Heart right ventricle (tissue), 16 donors: ENCODE measurements at regions not wholly inside any gene's neighbourhood (a gene's known extent, or its start where the extent isn't known, plus 50 kb on each side); places are given as distances from the start of the nearest gene placed in this dataset.

Source experiments
- ATAC-seq, 8 donors: fragments of 200-7000 bp; cut with Tn5 transposase; one replicate each; pipeline ENCODE4 v1.9.1; 2020; ENCODE audit warnings: mild to moderate bottlenecking in 8 of 8, moderate library complexity in 8 of 8, moderate number of reproducible peaks in 1 of 8
- DNase-seq, 2 donors: peaks; one replicate each; pipeline ENCODE4 v3.0.0-alpha.2; 2020
- H3K27ac ChIP-seq, 10 donors: fragments of 200-600 bp; sonication (generic) in 2 of 10; one replicate each; pipeline versions ENCODE4 v1.5.0 to v1.8.0; 2020 to 2022; ENCODE audit warnings: mild to moderate bottlenecking in 3 of 10
- H3K27me3 ChIP-seq, 7 donors: fragments of 200-600 bp; one replicate each; pipeline ENCODE4 v1.8.0; 2021 to 2022; ENCODE audit warnings: mild to moderate bottlenecking in 2 of 7
- H3K36me3 ChIP-seq, 9 donors: fragments of 200-600 bp; sonication (generic) in 1 of 9; one replicate each; pipeline versions ENCODE4 v1.5.0 to v1.8.0; 2020 to 2022; ENCODE audit warnings: mild to moderate bottlenecking in 2 of 9
- H3K4me1 ChIP-seq, 9 donors: fragments of 200-600 bp; sonication (generic) in 1 of 9; one replicate each; pipeline versions ENCODE4 v1.5.0 to v1.8.0; 2020 to 2022; ENCODE audit warnings: mild to moderate bottlenecking in 4 of 9
- H3K4me3 ChIP-seq, 10 donors: fragments of 200-600 bp; sonication (generic) in 2 of 10; one replicate each; pipeline versions ENCODE4 v1.5.0 to v1.8.0; 2020 to 2022; ENCODE audit warnings: mild to moderate bottlenecking in 7 of 10, moderate library complexity in 2 of 10
- H3K9me3 ChIP-seq, 11 donors: fragments of 200-600 bp in 10 of 11; sonication (generic) in 2 of 11; one replicate each; pipeline versions ENCODE4 v1.5.0 to v1.8.0; 2013 to 2022; ENCODE audit warnings: mild to moderate bottlenecking in 2 of 11, control low read depth in 1 of 11, moderate library complexity in 1 of 11
- WGBS, 2 donors: extraction: QIAGEN DNeasy Blood & Tissue Kit; methylation state at CpG; one replicate each; pipeline ENCODE4 v1.1.7; 2013; ENCODE audit warnings: inconsistent platforms in 1 of 2; 5-methylcytosine and 5-hydroxymethylcytosine counted together
- intact Hi-C, 10 donors: fragments of 100-400 bp; cut with DNase I; formaldehyde crosslinking; loops; one replicate each; pipeline versions ENCODE4 v1.11.1 to v1.14.2; 2022
- TF ChIP-seq, protein P1 (sequence below), 9 donors: fragments of 200-600 bp; sonication (generic) in 2 of 9; IDR thresholded peaks; one replicate each; pipeline versions ENCODE4 v1.5.0 to v1.8.0; 2021 to 2022; ENCODE audit warnings: antibody characterized with exemption in 9 of 9, mild to moderate bottlenecking in 5 of 9, moderate library complexity in 1 of 9
- donor health status: Arrhythmogenic right ventricular cardiomyopathy.
- donor health status: ischemic (EF 13 %, LVEDD 7.1; RV severe dilation, severe dysfunction).
- donor health status: healthy with polysubstance abuse.
- donor health status: DM: no; HTN: yes; CAD: no.
- donor health status: DM: no; HTN: no; CAD: no.
- donor health status: ischemic (EF 25% LVEDD 6.9; RV normal size, moderate dysfunction).
- donor health status: ischemic (EF 25% LVEDD 5.7; RV mildly dilated, moderate dysfunction).
- donor health status: healthy.
- donor health status: DM: yes; HTN: yes; CAD: no.
- donor health status: Ischemic cardiomyopathy.
- donor health status: ischemic (EF 35%, LVEDD 5.7; RV mildly dilated, moderate dysfunction).
- donor health status: nonischemic (EF 11% LVEDD 7.7; RV severe dilation, severe dysfunction).
- donor health status: DM: yes; HTN: yes; CAD: no.
- donor health status: PGD.
- donor health status: ischemic (EF 29% LVEDD 5.4; RV normal size, mild dysfunction).
- donor health status: nonischemic (EF 23%, LVEDD 6.1; RV moderate dilation, normal function).

DNA sequence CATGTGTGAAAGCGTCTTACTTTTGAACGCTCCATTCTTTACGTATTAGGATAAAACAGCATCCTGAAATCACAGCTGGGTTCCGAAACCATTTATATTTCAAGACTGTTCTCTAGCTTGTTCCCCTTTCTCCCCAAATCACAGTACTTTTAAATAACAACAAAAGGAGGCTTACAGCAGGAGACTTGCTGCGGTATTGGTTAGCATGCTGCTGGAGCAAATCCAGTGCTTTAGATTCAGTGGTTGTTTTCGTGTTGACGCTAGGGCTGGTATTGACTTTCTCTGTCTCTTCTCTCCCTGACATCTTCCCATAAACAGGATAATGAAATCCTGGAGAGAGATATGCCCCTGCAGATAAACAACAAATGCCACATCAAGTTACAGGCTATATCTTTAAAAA lies 103.1 kb downstream of the ZNF608 start:
- 97 to 98% methylated on average over 7 of the region's 7 CpGs for WGBS, 2 donors
- intact Hi-C loops, result no loop called here
- TF ChIP-seq, protein P1, sequence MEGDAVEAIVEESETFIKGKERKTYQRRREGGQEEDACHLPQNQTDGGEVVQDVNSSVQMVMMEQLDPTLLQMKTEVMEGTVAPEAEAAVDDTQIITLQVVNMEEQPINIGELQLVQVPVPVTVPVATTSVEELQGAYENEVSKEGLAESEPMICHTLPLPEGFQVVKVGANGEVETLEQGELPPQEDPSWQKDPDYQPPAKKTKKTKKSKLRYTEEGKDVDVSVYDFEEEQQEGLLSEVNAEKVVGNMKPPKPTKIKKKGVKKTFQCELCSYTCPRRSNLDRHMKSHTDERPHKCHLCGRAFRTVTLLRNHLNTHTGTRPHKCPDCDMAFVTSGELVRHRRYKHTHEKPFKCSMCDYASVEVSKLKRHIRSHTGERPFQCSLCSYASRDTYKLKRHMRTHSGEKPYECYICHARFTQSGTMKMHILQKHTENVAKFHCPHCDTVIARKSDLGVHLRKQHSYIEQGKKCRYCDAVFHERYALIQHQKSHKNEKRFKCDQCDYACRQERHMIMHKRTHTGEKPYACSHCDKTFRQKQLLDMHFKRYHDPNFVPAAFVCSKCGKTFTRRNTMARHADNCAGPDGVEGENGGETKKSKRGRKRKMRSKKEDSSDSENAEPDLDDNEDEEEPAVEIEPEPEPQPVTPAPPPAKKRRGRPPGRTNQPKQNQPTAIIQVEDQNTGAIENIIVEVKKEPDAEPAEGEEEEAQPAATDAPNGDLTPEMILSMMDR (IDR thresholded peaks at IDR 0.05), result no peak
- H3K27ac ChIP-seq, result no peak overlapping the region
- H3K9me3 ChIP-seq, result peaks cover 0 to 3% (median 0%) of the 10 kb centered on the region in 11 donors
- ATAC-seq, result no peak
- DNase-seq, result no peak
- peaks cover 0 to 20% (median 10%) of the 10 kb centered on the region in 9 donors for H3K4me1 ChIP-seq
- H3K4me3 ChIP-seq, result no peak overlapping the region
- H3K27me3 ChIP-seq, result peaks cover 0 to 68% (median 0%) of the 10 kb centered on the region in 7 donors
- H3K36me3 ChIP-seq, result peaks cover 0 to 70% (median 11%) of the 10 kb centered on the region in 9 donors

DNA sequence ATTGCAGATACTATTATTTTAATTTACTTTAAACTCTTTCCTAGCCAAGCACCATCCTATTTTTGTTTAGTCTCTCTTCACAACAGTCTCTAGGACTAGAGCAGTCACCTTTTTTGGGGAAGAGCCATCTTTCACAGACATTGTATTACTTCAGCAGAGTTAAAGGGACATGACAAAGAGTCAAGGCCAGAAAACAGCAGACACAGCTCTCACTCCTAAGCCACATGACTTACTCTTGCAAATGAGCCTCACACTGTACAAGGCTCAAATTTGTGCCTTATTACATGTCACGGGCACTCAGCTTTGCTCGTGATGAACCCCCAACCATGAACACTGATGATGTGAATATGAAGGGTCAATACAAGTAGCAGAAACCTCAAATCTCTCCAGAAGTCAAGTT lies 104.3 kb downstream of the ZNF608 start:
- ATAC-seq, result peak in 4 of 8 donors; percentile 21 to 46 (median 38)
- no peak for DNase-seq
- intact Hi-C loops, result no loop called here
- TF ChIP-seq, protein P1 (IDR thresholded peaks at IDR 0.05), result no peak
- H3K9me3 ChIP-seq, result peaks cover 0 to 3% (median 0%) of the 10 kb centered on the region in 11 donors
- H3K27me3 ChIP-seq, result peaks cover 0 to 56% (median 0%) of the 10 kb centered on the region in 7 donors
- H3K27ac ChIP-seq, result no peak overlapping the region
- 84 to 86% methylated on average over 2 of the region's 2 CpGs for WGBS, 2 donors
- no peak overlapping the region for H3K4me3 ChIP-seq
- H3K4me1 ChIP-seq, result peaks cover 0 to 15% (median 7%) of the 10 kb centered on the region in 9 donors
- peaks cover 0 to 70% (median 11%) of the 10 kb centered on the region in 9 donors for H3K36me3 ChIP-seq

DNA sequence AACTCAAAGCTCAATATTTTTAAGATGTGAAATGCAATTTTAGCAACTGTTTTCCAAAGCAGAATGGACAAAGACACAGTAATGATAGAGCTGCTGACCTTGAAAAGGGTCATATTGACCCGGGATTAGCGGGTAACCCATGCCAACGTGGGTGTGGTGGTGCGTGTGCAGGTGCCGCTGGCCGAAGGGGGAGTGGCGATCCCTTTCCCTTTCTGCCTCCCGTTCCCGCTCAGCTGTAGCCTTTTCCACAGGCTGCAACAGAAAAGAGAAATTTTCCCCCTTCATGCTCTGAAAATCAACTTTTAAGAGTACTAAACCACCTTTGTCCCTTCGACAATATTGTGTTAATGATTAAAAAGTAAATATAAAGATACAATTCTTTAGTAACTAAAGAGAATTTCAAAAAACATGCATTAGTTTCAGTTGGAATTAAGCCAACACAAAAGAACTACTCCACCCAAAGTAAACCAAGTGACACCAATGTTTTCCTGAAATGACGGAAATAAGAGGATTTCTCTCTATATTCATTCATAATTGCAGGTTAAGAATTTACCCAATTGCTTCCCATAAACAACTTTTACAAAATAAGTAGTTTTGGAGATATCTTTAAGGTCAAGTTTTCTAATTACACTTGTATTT lies 105.2 kb downstream of the ZNF608 start:
- TF ChIP-seq, protein P1 (IDR thresholded peaks at IDR 0.05), result no peak
- Histone ChIP-seq H3K9me3 (peaks cover 0 to 3% (median 0%) of the 10 kb centered on the region in 11 donors), H3K27me3 (peaks cover 0 to 47% (median 0%) of the 10 kb centered on the region in 7 donors), H3K4me3 (no peak overlapping the region), H3K36me3 (peaks cover 0 to 72% (median 11%) of the 10 kb centered on the region in 9 donors), H3K4me1 (peaks cover 0 to 15% (median 7%) of the 10 kb centered on the region in 9 donors), H3K27ac (no peak overlapping the region)
- 93% methylated on average over 11 of the region's 11 CpGs for WGBS, 2 donors
- intact Hi-C loops, result no loop called here
- DNase-seq (no peak), ATAC-seq (no peak)

DNA sequence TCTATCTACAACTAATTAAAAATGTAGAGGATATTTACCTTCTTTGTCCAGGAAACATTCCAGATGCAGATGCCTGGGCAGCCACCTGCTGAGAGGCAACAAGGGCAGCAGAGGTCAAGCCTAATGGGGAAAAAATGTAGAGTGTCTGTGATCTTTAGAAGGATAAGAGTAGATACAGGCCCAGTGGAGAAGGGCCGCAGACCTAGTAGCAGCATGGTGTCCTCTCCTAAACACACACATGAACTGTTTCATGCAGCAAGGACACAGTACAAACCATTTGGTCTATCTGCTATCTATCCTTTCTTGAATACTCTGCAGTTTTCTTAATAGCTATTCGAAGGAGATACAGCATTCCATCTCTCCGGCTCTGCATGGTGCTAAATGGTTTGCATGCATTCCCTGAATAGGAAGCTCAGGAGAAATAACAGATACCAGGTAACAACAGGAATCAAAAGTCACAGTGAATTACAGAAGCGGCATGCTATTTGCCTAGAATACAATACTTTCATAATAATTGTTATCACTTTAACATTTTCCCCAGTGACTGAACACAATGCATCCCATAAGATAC lies 107.3 kb downstream of the ZNF608 start:
- TF ChIP-seq, protein P1 (IDR thresholded peaks at IDR 0.05), result no peak
- Histone ChIP-seq H3K36me3 (peaks cover 0 to 75% (median 10%) of the 10 kb centered on the region in 9 donors), H3K4me3 (no peak overlapping the region), H3K27me3 (peaks cover 0 to 32% (median 0%) of the 10 kb centered on the region in 7 donors), H3K9me3 (peaks cover 0 to 3% (median 0%) of the 10 kb centered on the region in 11 donors), H3K27ac (no peak overlapping the region), H3K4me1 (peaks cover 0 to 26% (median 17%) of the 10 kb centered on the region in 9 donors)
- intact Hi-C loops, result no loop called here
- DNase-seq, result no peak
- 72 to 81% methylated on average over 4 of the region's 4 CpGs for WGBS, 2 donors
- ATAC-seq, result no peak
